Inflammatory macrophage treated with lipopolysaccharide for 1 hour (primary cell): ENCODE measurements at regions not wholly inside any gene's neighbourhood (a gene's known extent, or its start where the extent isn't known, plus 50 kb on each side); places are given as distances from the start of the nearest gene placed in this dataset.
"Not testable (repeated sequence)": the region's sequence is repeated elsewhere in the genome, so short reads cannot be mapped to it uniquely, and the experiment has no call there.

Experiments
- DNase-seq, 2 donors: peaks; one replicate each; pipeline ENCODE4 v3.0.0-alpha.2; 2020 to 2022

- no peak for DNase-seq
These were observed 619.0 kb downstream of the TFAP2A start for GRCh38 chr6:9795880-9796279.

- DNase-seq: no peak
These were observed 625.7 kb downstream of the TFAP2A start for GRCh38 chr6:9789201-9789600.

- DNase-seq: no peak
These were observed 630.1 kb downstream of the TFAP2A start for GRCh38 chr6:9784786-9785185.

- no peak for DNase-seq
These were observed 631.3 kb downstream of the TFAP2A start for GRCh38 chr6:9783567-9783966.

- DNase-seq: no peak
These were observed 648.5 kb downstream of the TFAP2A start for GRCh38 chr6:9766240-9766915.

- no peak for DNase-seq
These were observed 653.7 kb downstream of the TFAP2A start for GRCh38 chr6:9761220-9761619.

GRCh38 chr6:9754515-9754914 is 660.4 kb downstream of the TFAP2A start:
- no peak for DNase-seq

GRCh38 chr6:9745966-9746365 is 668.9 kb downstream of the TFAP2A start:
- DNase-seq: no peak

- no peak for DNase-seq
These were observed 669.4 kb downstream of the TFAP2A start for GRCh38 chr6:9745476-9745875.

- no peak for DNase-seq
These were observed 670.8 kb downstream of the TFAP2A start for GRCh38 chr6:9744119-9744518.

- no peak for DNase-seq
These were observed 682.8 kb downstream of the TFAP2A start for GRCh38 chr6:9732056-9732455.

GRCh38 chr6:9725776-9726175 is 689.1 kb downstream of the TFAP2A start:
- DNase-seq: peak; percentile 7 to 17

GRCh38 chr6:9717568-9717967 is 697.3 kb downstream of the TFAP2A start:
- DNase-seq: no peak

- peak in 1 of 2 donors; percentile 16 for DNase-seq
These were observed 703.5 kb downstream of the TFAP2A start for GRCh38 chr6:9711365-9711764.

- peak in 1 of 2 donors; percentile 17 for DNase-seq
These were observed 704.3 kb downstream of the TFAP2A start for GRCh38 chr6:9710574-9710973.

GRCh38 chr6:9708600-9708999 is 706.3 kb downstream of the TFAP2A start:
- DNase-seq: no peak

GRCh38 chr6:9704989-9705388 is 709.9 kb downstream of the TFAP2A start:
- DNase-seq: no peak

GRCh38 chr6:9702914-9703313 is 712.0 kb downstream of the TFAP2A start:
- no peak for DNase-seq

- no peak for DNase-seq
These were observed 715.0 kb downstream of the TFAP2A start for GRCh38 chr6:9699888-9700287.

GRCh38 chr6:9697263-9697931 is 717.5 kb downstream of the TFAP2A start:
- no peak for DNase-seq

- no peak for DNase-seq
These were observed 724.5 kb downstream of the TFAP2A start for GRCh38 chr6:9690388-9690787.

GRCh38 chr6:9680727-9681126 is 734.1 kb downstream of the TFAP2A start:
- DNase-seq: not testable (repeated sequence)

GRCh38 chr6:9675122-9675521 is 739.8 kb downstream of the TFAP2A start:
- DNase-seq: no peak

- no peak for DNase-seq
These were observed 755.0 kb downstream of the TFAP2A start for GRCh38 chr6:9659848-9660247.

- DNase-seq: no peak
These were observed 756.9 kb downstream of the TFAP2A start for GRCh38 chr6:9657994-9658393.
